Choroid plexus epithelial cell (primary cell): ENCODE measurements at regions not wholly inside any gene's neighbourhood (a gene's known extent, or its start where the extent isn't known, plus 50 kb on each side); places are given as distances from the start of the nearest gene placed in this dataset.

Source experiments
- DNase-seq: peaks from one replicate; pipeline ENCODE4 v3.0.0-alpha.2; 2010; ENCODE audit warnings: low read depth
- H3K4me3 ChIP-seq: 2 replicates; pipeline ENCODE4 v1.5.1; 2011; ENCODE audit warnings: low read depth, mild to moderate bottlenecking, control low read depth, low read length, moderate library complexity
- TF ChIP-seq, protein P1 (sequence below): conservative IDR thresholded peaks from 2 replicates; pipeline ENCODE4 v1.5.1; 2011; ENCODE audit warnings: low read depth, mild to moderate bottlenecking, control low read depth, inconsistent platforms, low read length, moderate library complexity

DNA sequence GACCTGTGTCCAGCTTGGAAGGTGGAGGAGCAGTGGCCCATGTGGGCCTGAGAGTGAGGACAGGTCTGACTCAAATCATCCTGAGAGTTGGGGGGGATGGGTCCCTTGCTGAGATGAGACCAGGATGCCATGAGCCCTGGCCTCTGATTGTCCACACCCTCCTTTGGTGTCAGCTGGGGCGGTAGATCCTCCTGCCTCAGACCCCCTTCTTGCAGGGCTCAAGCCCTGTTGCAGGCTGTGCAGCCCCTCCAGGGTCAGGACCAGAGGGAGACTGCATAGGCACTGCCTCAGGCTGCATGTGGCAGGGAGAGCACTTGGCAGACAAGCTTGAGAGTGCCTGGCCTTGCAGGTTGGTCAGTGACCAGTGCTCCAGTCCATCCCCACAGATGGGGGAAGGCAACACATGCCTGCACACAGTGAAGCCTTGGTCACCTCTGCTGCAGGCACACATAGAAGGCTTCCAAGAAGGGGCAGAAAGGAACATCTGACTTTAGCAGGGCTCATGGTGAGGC is 82.2 kb upstream of the ACTRT2 start:
- H3K4me3 ChIP-seq: no peak overlapping the region
- TF ChIP-seq, protein P1, sequence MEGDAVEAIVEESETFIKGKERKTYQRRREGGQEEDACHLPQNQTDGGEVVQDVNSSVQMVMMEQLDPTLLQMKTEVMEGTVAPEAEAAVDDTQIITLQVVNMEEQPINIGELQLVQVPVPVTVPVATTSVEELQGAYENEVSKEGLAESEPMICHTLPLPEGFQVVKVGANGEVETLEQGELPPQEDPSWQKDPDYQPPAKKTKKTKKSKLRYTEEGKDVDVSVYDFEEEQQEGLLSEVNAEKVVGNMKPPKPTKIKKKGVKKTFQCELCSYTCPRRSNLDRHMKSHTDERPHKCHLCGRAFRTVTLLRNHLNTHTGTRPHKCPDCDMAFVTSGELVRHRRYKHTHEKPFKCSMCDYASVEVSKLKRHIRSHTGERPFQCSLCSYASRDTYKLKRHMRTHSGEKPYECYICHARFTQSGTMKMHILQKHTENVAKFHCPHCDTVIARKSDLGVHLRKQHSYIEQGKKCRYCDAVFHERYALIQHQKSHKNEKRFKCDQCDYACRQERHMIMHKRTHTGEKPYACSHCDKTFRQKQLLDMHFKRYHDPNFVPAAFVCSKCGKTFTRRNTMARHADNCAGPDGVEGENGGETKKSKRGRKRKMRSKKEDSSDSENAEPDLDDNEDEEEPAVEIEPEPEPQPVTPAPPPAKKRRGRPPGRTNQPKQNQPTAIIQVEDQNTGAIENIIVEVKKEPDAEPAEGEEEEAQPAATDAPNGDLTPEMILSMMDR: no peak
- DNase-seq: no peak

DNA sequence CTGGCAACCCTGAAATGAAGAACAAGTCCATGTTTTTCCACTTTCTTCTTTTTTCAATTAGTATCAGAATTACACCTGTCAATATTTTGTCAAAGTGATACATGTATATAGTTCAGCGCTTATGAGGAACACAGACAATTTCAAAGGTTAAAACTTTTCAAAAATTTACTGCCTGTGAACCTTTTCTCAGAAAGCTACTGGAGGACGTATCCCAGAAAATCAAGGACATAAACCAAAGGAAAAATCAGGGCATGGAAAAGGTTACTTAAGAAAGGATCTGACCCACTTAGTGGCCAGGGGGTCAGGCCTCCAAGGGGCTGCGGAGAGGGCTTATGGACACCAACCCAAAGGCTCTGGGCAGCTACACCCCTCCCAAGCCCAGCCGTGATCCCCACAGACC is 81.1 kb upstream of the ACTRT2 start:
- TF ChIP-seq, protein P1: no peak
- DNase-seq: no peak
- H3K4me3 ChIP-seq: no peak overlapping the region

DNA sequence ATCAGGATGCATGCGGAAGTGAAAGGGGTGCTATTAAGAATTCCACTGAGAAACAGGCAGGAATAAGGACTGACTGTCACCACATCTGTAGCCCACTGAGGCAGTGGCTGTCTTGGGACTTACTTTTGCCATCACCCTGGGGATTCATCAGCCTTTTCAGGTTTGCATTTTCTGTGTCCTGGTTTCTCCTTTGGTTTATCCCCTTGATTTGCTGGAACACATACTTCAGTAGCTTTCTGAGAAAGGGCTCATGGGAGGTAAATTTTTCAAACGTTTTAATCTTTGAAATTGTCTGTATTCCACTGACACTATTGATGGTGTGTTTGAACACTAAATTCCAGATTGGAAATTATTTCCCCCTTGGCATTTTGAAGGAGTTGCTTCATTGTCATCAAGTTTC is 80.2 kb upstream of the ACTRT2 start:
- DNase-seq: no peak
- TF ChIP-seq, protein P1: no peak
- H3K4me3 ChIP-seq: no peak overlapping the region

DNA sequence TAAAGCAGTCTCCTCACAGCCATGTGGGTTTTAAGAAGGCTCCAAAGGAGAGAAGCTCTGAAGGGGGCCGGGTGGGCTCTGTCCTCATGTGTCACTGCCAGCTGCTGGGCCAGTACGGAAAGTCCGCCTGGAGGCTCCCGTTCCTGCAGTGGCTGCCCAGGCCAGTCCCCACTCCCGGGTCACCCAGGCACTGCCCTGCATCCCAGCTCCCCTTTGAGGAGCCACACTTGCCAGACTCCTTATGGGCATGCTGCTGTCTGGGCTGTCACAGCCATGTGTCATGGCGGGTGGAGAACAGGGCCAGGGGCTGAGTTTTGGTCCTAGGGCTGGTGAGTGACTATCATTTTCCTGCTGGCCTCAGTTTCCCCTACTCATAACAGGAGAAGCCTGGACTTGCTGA is 79.4 kb upstream of the ACTRT2 start:
- TF ChIP-seq, protein P1: no peak
- H3K4me3 ChIP-seq: no peak overlapping the region
- no peak for DNase-seq

DNA sequence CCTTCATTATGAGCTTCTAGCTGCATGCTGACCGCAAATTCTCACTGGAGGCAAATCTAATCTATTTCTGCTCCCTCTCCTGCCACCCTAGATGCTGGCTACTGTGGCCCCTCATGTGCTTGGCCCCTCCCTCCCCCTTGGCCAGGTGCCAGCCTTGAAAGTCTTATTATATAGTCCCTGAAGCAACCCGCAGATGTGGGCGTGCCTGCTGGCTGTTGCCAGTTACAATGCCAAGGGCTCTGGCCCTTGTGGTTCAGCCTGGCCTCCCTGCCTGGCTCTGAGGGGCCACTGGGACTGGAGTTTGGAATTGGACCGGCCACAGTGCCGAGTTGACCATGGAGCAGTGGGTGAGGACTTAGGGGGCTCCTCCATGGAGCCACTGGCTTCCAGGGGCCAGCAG is 78.9 kb upstream of the ACTRT2 start:
- H3K4me3 ChIP-seq: no peak overlapping the region
- TF ChIP-seq, protein P1: no peak
- DNase-seq: no peak

DNA sequence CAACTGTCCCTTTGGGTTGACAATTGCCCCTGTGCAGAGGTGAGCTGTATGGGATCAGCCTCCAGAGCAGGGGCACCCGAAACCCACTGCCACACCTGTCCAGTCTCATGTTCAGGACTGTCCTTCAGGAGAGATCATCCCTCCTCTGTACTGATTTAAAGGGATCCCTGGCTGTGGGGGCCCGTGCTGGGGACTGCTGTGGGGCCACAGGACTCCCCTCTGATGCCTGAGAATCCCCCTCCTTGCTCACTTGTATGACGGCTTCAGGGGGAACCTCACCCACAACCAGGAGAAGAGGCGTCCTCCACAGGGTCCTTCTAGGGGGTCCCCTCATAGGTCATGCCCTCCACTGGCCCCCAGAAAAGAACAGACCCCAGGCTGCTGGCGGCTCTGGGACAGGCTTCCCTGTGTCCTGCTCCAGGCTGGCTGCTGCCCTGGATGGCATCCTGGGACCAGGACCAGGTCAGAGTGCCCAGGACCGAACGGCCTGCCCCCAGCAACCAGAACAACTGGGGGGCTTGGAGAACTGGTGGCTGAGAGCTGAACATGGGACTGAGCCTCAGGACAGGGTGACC is 77.5 kb upstream of the ACTRT2 start:
- TF ChIP-seq, protein P1: no peak
- no peak overlapping the region for H3K4me3 ChIP-seq
- DNase-seq: no peak

DNA sequence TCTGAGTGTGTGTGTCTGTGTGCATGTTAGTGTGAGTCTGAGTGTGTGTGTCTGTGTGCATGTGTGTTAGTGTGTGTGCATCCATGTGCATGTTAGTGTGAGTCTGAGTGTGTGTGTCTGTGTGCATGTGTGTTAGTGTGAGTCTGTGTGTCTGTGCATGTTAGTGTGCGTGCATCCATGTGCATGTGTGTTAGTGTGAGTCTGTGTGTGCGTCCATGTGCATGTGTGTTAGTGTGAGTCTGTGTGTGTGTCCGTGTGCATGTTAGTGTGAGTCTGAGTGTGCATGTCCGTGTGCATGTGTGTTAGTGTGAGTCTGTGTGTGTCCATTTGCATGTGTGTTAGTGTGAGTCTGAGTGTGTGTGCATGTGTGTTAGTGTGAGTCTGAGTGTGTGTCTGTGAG is 76.6 kb upstream of the ACTRT2 start:
- DNase-seq: no peak
- H3K4me3 ChIP-seq: no peak overlapping the region
- TF ChIP-seq, protein P1: no peak
